ENCODE measurements at regions not wholly inside any gene's neighbourhood (a gene's known extent, or its start where the extent isn't known, plus 50 kb on each side); places are given as distances from the start of the nearest gene placed in this dataset.
A peak's percentile ranks its signal among the peaks of the same experiment; 100 is the strongest.
"Not testable (repeated sequence)": the region's sequence is repeated elsewhere in the genome, so short reads cannot be mapped to it uniquely, and the experiment has no call there.

- DNase-seq (ENCODE audit: low read depth in 2 of 2): no peak
Measured at GRCh38 chrX:74065831-74066390, 213.4 kb upstream of the XIST start.

GRCh38 chrX:74063426-74064155, 211.1 kb upstream of the XIST start:
- DNase-seq (ENCODE audit: low read depth in 2 of 2): no peak

GRCh38 chrX:74061879-74062278, 209.4 kb upstream of the XIST start:
- DNase-seq (ENCODE audit: low read depth in 2 of 2): no peak

GRCh38 chrX:74049126-74049525, 196.6 kb upstream of the XIST start:
- no peak for DNase-seq (ENCODE audit: low read depth in 2 of 2)

GRCh38 chrX:74034066-74034465, 181.6 kb upstream of the XIST start:
- DNase-seq (ENCODE audit: low read depth in 2 of 2): not testable (repeated sequence)

- not testable (repeated sequence) for DNase-seq (ENCODE audit: low read depth in 2 of 2)
Measured at GRCh38 chrX:74031527-74031926, 179.0 kb upstream of the XIST start.

GRCh38 chrX:74030766-74031165, 178.3 kb upstream of the XIST start:
- not testable (repeated sequence) for DNase-seq (ENCODE audit: low read depth in 2 of 2)

GRCh38 chrX:74025145-74025544, 172.6 kb upstream of the XIST start:
- DNase-seq (ENCODE audit: low read depth in 2 of 2): not testable (repeated sequence)

GRCh38 chrX:74023203-74023602, 170.7 kb upstream of the XIST start:
- DNase-seq (ENCODE audit: low read depth in 2 of 2): no peak

- no peak for DNase-seq (ENCODE audit: low read depth in 2 of 2)
Measured at GRCh38 chrX:74018253-74018652, 165.7 kb upstream of the XIST start.

- DNase-seq (ENCODE audit: low read depth in 2 of 2): peak; percentile 3 to 15
Measured at GRCh38 chrX:74015379-74016019, 163.0 kb upstream of the XIST start.

GRCh38 chrX:74009041-74009440, 156.5 kb upstream of the XIST start:
- DNase-seq (ENCODE audit: low read depth in 2 of 2): no peak

GRCh38 chrX:73992019-73992418, 139.5 kb upstream of the XIST start:
- no peak for DNase-seq (ENCODE audit: low read depth in 2 of 2)

- DNase-seq (ENCODE audit: low read depth in 2 of 2): no peak
Measured at GRCh38 chrX:73987166-73987565, 134.7 kb upstream of the XIST start.

- no peak for DNase-seq (ENCODE audit: low read depth in 2 of 2)
Measured at GRCh38 chrX:73979551-73980131, 127.1 kb upstream of the XIST start.

- no peak for DNase-seq (ENCODE audit: low read depth in 2 of 2)
Measured at GRCh38 chrX:73977542-73978169, 125.1 kb upstream of the XIST start.

GRCh38 chrX:73967461-73967860, 114.9 kb upstream of the XIST start:
- DNase-seq (ENCODE audit: low read depth in 2 of 2): not testable (repeated sequence)

- DNase-seq (ENCODE audit: low read depth in 2 of 2): no peak
Measured at GRCh38 chrX:73965833-73966232, 113.3 kb upstream of the XIST start.

- no peak for DNase-seq (ENCODE audit: low read depth in 2 of 2)
Measured at GRCh38 chrX:73964579-73964978, 112.1 kb upstream of the XIST start.

- DNase-seq (ENCODE audit: low read depth in 2 of 2): no peak
Measured at GRCh38 chrX:73963682-73964081, 111.2 kb upstream of the XIST start.

GRCh38 chrX:73962948-73963347, 110.4 kb upstream of the XIST start:
- DNase-seq (ENCODE audit: low read depth in 2 of 2): no peak

GRCh38 chrX:73961867-73962266, 109.4 kb upstream of the XIST start:
- not testable (repeated sequence) for DNase-seq (ENCODE audit: low read depth in 2 of 2)

Data from stimulated activated CD8-positive, alpha-beta memory T cell treated with anti-CD3 and anti-CD28 coated beads, Interleukin-15, amount 100 ng/mL, for 4 hours (primary cell).